SK-N-SH (cell line): ENCODE measurements at regions not wholly inside any gene's neighbourhood (a gene's known extent, or its start where the extent isn't known, plus 50 kb on each side); places are given as distances from the start of the nearest gene placed in this dataset.

Experiments used
- CTCF ChIA-PET: fragments of 300-600, 350-600 bp; formaldehyde crosslinking; extraction: SDS; loops from one replicate; lab custom pipeline; 2021; lab: Yijun Ruan, JAX
- POLR2A ChIA-PET: fragments of 350-600 bp; sonication (Branson Sonifier 250); formaldehyde crosslinking; extraction: SDS; loops from one replicate; lab custom pipeline; 2020; ENCODE audit warnings: antibody characterized with exemption, inconsistent platforms; lab: Yijun Ruan, JAX
- DNase-seq: peaks from one replicate; pipeline ENCODE4 v3.0.0; 2012
- H2AFZ ChIP-seq: fragments of 200-600 bp; sonication (generic); 2 replicates; pipeline ENCODE4 v1.8.1; 2016; ENCODE audit warnings: antibody characterized with exemption, mild to moderate bottlenecking, low read depth
- H3F3A ChIP-seq: fragments of 200-600 bp; sonication (generic); replicated peaks from 2 replicates; pipeline ENCODE3; 2016; ENCODE audit warnings: antibody characterized with exemption, mild to moderate bottlenecking; ENCODE audit not compliant: insufficient read depth
- H3K27ac ChIP-seq, 2 experiments: fragments of 200-500 bp in 1 of 2; fragments of 200-600 bp in 1 of 2; sonication (Bioruptor generic) in 1 of 2; sonication (generic), shearing (Covaris generic) in 1 of 2; 2 replicates each; pipeline versions ENCODE4 v1.5.1 to v1.6.1; 2014 to 2016; ENCODE audit warnings: low read depth in 2 of 2, inconsistent platforms in 1 of 2, low read length in 1 of 2, mild to moderate bottlenecking in 1 of 2, mixed read lengths in 1 of 2
- H3K27me3 ChIP-seq: fragments of 200-600 bp; sonication (generic), shearing (Covaris generic); 2 replicates; pipeline ENCODE4 v1.6.1; 2016; ENCODE audit warnings: mixed run types; ENCODE audit not compliant: insufficient read depth
- H3K36me3 ChIP-seq, 2 experiments: fragments of 200-500 bp in 1 of 2; fragments of 200-600 bp in 1 of 2; sonication (Bioruptor generic) in 1 of 2; sonication (generic) in 1 of 2; replicated peaks in 1 of 2; 2 replicates each; pipeline versions ENCODE3 to v1.5.1; 2014 to 2016; ENCODE audit warnings: low read length in 1 of 2, mild to moderate bottlenecking in 1 of 2; ENCODE audit not compliant: insufficient read depth in 2 of 2, control insufficient read depth in 1 of 2
- H3K4me1 ChIP-seq, 2 experiments: fragments of 200-500 bp in 1 of 2; fragments of 200-600 bp in 1 of 2; sonication (Bioruptor generic) in 1 of 2; sonication (generic), shearing (Covaris generic) in 1 of 2; 2 replicates each; pipeline versions ENCODE4 v1.5.1 to v1.6.1; 2014 to 2016; ENCODE audit warnings: low read depth in 1 of 2, low read length in 1 of 2, mixed run types in 1 of 2; ENCODE audit not compliant: insufficient read depth in 2 of 2, control insufficient read depth in 1 of 2
- H3K4me2 ChIP-seq: fragments of 200-600 bp; sonication (generic), shearing (Covaris generic); 2 replicates; pipeline ENCODE4 v1.6.1; 2017; ENCODE audit warnings: mixed run types
- H3K4me3 ChIP-seq, 2 experiments: fragments of 200-500 bp in 1 of 2; fragments of 200-600 bp in 1 of 2; sonication (Bioruptor generic) in 1 of 2; sonication (generic), shearing (Covaris generic) in 1 of 2; 2 replicates each; pipeline versions ENCODE4 v1.5.1 to v1.8.1; 2014 to 2016; ENCODE audit warnings: low read depth in 2 of 2, inconsistent platforms in 1 of 2, low read length in 1 of 2, mild to moderate bottlenecking in 1 of 2, mixed read lengths in 1 of 2, moderate library complexity in 1 of 2
- H3K79me2 ChIP-seq: fragments of 200-600 bp; sonication (generic); 2 replicates; pipeline ENCODE4 v1.8.1; 2017; ENCODE audit warnings: mild to moderate bottlenecking; ENCODE audit not compliant: insufficient read depth
- H3K9ac ChIP-seq: fragments of 200-600 bp; sonication (generic); 2 replicates; pipeline ENCODE4 v1.6.1; 2017; ENCODE audit warnings: mixed run types
- H3K9me2 ChIP-seq: fragments of 200-600 bp; sonication (generic); 2 replicates; pipeline ENCODE4 v1.6.1; 2017; ENCODE audit warnings: mixed run types
- H3K9me3 ChIP-seq: fragments of 200-600 bp; sonication (generic); 2 replicates; pipeline ENCODE4 v1.6.1; 2017; ENCODE audit warnings: mixed run types, mild to moderate bottlenecking, moderate library complexity
- H4K20me1 ChIP-seq: fragments of 200-600 bp; sonication (generic); 2 replicates; pipeline ENCODE4 v1.6.1; 2017; ENCODE audit warnings: mild to moderate bottlenecking, mixed run types; ENCODE audit not compliant: insufficient read depth
- ELF1 ChIP-seq: IDR thresholded peaks from 2 replicates; pipeline ENCODE4 v1.4.0; 2012
- EP300 ChIP-seq, 2 experiments: IDR thresholded peaks; 2 replicates each; pipeline versions ENCODE4 v1.4.0 to v1.6.1; 2012; ENCODE audit warnings: borderline replicate concordance in 1 of 2, low read depth in 1 of 2, low read length in 1 of 2
- EZH2phosphoT487 ChIP-seq: fragments of 200-600 bp; sonication (generic); IDR thresholded peaks from 2 replicates; pipeline ENCODE4 v1.6.1; 2017; ENCODE audit warnings: low read depth, mixed run types, mild to moderate bottlenecking, antibody characterized with exemption, moderate library complexity, borderline replicate concordance
- FOSL2 ChIP-seq: IDR thresholded peaks from 2 replicates; pipeline ENCODE4 v1.4.0; 2012; ENCODE audit warnings: low read depth, mild to moderate bottlenecking, moderate library complexity, borderline replicate concordance
- FOXM1 ChIP-seq: IDR thresholded peaks from 2 replicates; pipeline ENCODE4 v1.4.0; 2012; ENCODE audit warnings: low read depth, mild to moderate bottlenecking
- MXI1 ChIP-seq: IDR thresholded peaks from 2 replicates; pipeline ENCODE4 v1.6.1; 2012; ENCODE audit warnings: mild to moderate bottlenecking, low read depth, low read length, improper control_type of control experiment
- NFIC ChIP-seq: IDR thresholded peaks from 2 replicates; pipeline ENCODE4 v1.4.0; 2012; ENCODE audit warnings: borderline replicate concordance
- POLR2AphosphoS5 ChIP-seq: IDR thresholded peaks from 2 replicates; pipeline ENCODE4 v1.6.1; 2012; ENCODE audit warnings: low read depth, low read length
- RAD21 ChIP-seq: IDR thresholded peaks from 2 replicates; pipeline ENCODE4 v1.6.1; 2012; ENCODE audit warnings: mild to moderate bottlenecking, low read length
- RCOR1 ChIP-seq: fragments of 150-350 bp; IDR thresholded peaks from 2 replicates; pipeline ENCODE4 v1.6.1; 2017; ENCODE audit warnings: antibody characterized with exemption, low read length
- SIN3A ChIP-seq: IDR thresholded peaks from 2 replicates; pipeline ENCODE4 v1.6.1; 2012; ENCODE audit warnings: low read depth, mild to moderate bottlenecking, low read length, moderate library complexity, borderline replicate concordance
- SMC3 ChIP-seq: IDR thresholded peaks from 2 replicates; pipeline ENCODE4 v1.6.1; 2012; ENCODE audit warnings: low read depth, low read length, improper control_type of control experiment
- TEAD4 ChIP-seq: IDR thresholded peaks from 2 replicates; pipeline ENCODE4 v1.4.0; 2012; ENCODE audit warnings: mild to moderate bottlenecking, borderline replicate concordance; ENCODE audit not compliant: insufficient read depth
- USF2 ChIP-seq: fragments of 150-350 bp; IDR thresholded peaks from 2 replicates; pipeline ENCODE4 v1.6.1; 2017; ENCODE audit warnings: antibody characterized with exemption, low read length, low read depth, borderline replicate concordance
- YY1 ChIP-seq: IDR thresholded peaks from 2 replicates; pipeline ENCODE4 v1.4.0; 2012; ENCODE audit warnings: low read depth, mild to moderate bottlenecking
- ZBTB33 ChIP-seq: IDR thresholded peaks from 2 replicates; pipeline ENCODE4 v1.4.0; 2012; ENCODE audit warnings: low read depth, borderline replicate concordance
- WGBS: methylation state at CpG from one replicate; pipeline ENCODE4 v1.1.6; 2017; ENCODE audit warnings: low lambda C conversion rate; 5-methylcytosine and 5-hydroxymethylcytosine counted together

- no peak for DNase-seq
- TF ChIP-seq FOXM1 (no peak), ELF1 (no peak), TEAD4 (no peak), ZBTB33 (no peak), MXI1 (no peak)
- H2AFZ ChIP-seq: no peak overlapping the region
- no peak overlapping the region for H3K4me2 ChIP-seq
- no peak overlapping the region for H3K9ac ChIP-seq
- POLR2A ChIA-PET: no interaction called here
- H3K36me3 ChIP-seq: no peaks in the 10 kb centered on the region
- no peaks in the 10 kb centered on the region; a peak in 1 of 4 replicates for H3K4me1 ChIP-seq
- H3F3A ChIP-seq: no peaks in the 10 kb centered on the region
- no peaks in the 10 kb centered on the region for H4K20me1 ChIP-seq
- CTCF ChIA-PET: interaction anchor here (1.5 kb wide), 1 partner anchor 10 kb away, joined by 3 read pairs; no protein-coding TSS in a partner anchor
- no peaks in the 10 kb centered on the region for H3K27me3 ChIP-seq
- H3K79me2 ChIP-seq: no peaks in the 10 kb centered on the region
- H3K4me3 ChIP-seq: no peak overlapping the region
- H3K9me3 ChIP-seq: no peaks in the 10 kb centered on the region
- H3K27ac ChIP-seq: no peak overlapping the region
- no peaks in the 10 kb centered on the region for H3K9me2 ChIP-seq
These were observed 167.6 kb downstream of the TFAP2B start for GRCh38 chr6:50986319-50986718.

GRCh38 chr6:50989123-50989522 is 170.5 kb downstream of the TFAP2B start:
- Histone ChIP-seq H3K9me2 (no peaks in the 10 kb centered on the region), H3K9me3 (no peaks in the 10 kb centered on the region), H3K27me3 (no peaks in the 10 kb centered on the region), H3K4me2 (no peak overlapping the region), H3K36me3 (no peaks in the 10 kb centered on the region), H3K4me3 (no peak overlapping the region), H3K9ac (no peak overlapping the region), H3K27ac (no peak overlapping the region), H4K20me1 (no peaks in the 10 kb centered on the region), H3K4me1 (no peaks in the 10 kb centered on the region), H3F3A (no peaks in the 10 kb centered on the region), H3K79me2 (no peaks in the 10 kb centered on the region), H2AFZ (no peak overlapping the region)
- CTCF ChIA-PET: no interaction called here
- POLR2A ChIA-PET: no interaction called here
- DNase-seq: no peak
- no peak for TF ChIP-seq MXI1
- TF ChIP-seq NFIC: no peak
- no peak for TF ChIP-seq USF2

- H3K9ac ChIP-seq: no peak overlapping the region
- H3K27ac ChIP-seq: no peak overlapping the region
- H3K4me3 ChIP-seq: no peak overlapping the region
- H3K36me3 ChIP-seq: no peaks in the 10 kb centered on the region
- H3K27me3 ChIP-seq: no peaks in the 10 kb centered on the region
- no peak overlapping the region for H3K4me2 ChIP-seq
- no peaks in the 10 kb centered on the region for H3K9me2 ChIP-seq
- H3K9me3 ChIP-seq: no peaks in the 10 kb centered on the region
- no peaks in the 10 kb centered on the region for H3K79me2 ChIP-seq
- ChIA-PET CTCF (interaction anchor here (0.8 kb wide), 1 partner anchor 26 kb away, joined by 4 read pairs; no protein-coding TSS in a partner anchor), POLR2A (no interaction called here)
- WGBS: 48% methylated on average over 6 of the region's 7 CpGs
- H3F3A ChIP-seq: no peaks in the 10 kb centered on the region
- no peaks in the 10 kb centered on the region for H4K20me1 ChIP-seq
- no peak overlapping the region for H2AFZ ChIP-seq
- no peak for DNase-seq
- no peaks in the 10 kb centered on the region; a peak in 1 of 4 replicates for H3K4me1 ChIP-seq
- TF ChIP-seq SIN3A (no peak), YY1 (no peak), ZBTB33 (no peak), TEAD4 (no peak), RAD21 (no peak), EZH2phosphoT487 (no peak), RCOR1 (no peak), POLR2AphosphoS5 (no peak), SMC3 (no peak), EP300 (IDR thresholded peaks at IDR 0.05; ENCODE audit: borderline replicate concordance in 1 of 2, low read depth in 1 of 2, low read length in 1 of 2) (no peak), FOSL2 (no peak)
These were observed 172.2 kb downstream of the TFAP2B start for GRCh38 chr6:50990750-50991446.
